Stimulated activated CD4-positive, alpha-beta T cell treated with anti-CD3 and anti-CD28 coated beads, Interleukin-15, amount 100 ng/mL, for 1 hour (primary cell): ENCODE measurements at regions not wholly inside any gene's neighbourhood (a gene's known extent, or its start where the extent isn't known, plus 50 kb on each side); places are given as distances from the start of the nearest gene placed in this dataset.
"Not testable (repeated sequence)": the region's sequence is repeated elsewhere in the genome, so short reads cannot be mapped to it uniquely, and the experiment has no call there.

Experiments
- DNase-seq, 2 donors: peaks; one replicate each; pipeline ENCODE4 v3.0.0-alpha.2; 2020; ENCODE audit warnings: low read depth in 1 of 2, low spot score in 1 of 2

DNA sequence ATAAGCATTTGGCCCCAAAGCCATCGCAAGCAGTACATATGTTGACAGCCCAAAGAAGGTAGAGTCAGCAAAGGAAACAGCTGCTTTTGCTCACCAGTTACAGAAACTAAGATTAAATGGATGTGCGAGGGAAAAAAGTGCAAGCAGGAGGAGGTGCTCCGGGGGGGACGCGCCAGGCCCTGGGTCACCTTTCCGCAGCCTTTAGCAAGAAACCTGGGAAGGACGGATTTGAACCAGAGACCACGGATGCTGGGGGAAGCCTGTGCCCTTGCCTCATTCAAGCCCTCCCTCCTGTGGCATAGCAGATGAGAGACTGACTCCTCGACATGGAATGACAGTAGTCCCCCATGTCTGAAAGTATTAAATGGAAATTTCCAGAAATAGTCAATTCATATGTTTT, 405.6 kb upstream of the PRKCQ start:
- no peak for DNase-seq

DNA sequence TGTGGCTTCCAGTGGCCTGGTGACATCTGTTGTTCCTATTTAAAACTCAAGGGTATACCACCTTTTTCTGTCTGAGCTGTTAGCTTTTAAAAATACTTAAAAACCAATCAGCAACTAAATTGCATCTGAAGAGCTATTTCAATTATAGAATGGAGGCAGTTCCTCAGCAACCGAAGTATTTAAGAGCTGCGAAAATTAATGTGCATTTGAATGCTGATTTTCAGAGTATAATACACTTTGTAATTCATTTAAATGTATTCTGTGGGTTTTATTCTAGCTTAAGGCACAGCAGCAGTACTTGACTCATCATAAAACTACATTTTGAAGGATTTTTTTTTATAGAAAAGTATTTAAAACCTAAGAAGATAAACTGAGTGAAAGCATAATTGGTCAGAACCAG, 404.9 kb upstream of the PRKCQ start:
- no peak for DNase-seq

DNA sequence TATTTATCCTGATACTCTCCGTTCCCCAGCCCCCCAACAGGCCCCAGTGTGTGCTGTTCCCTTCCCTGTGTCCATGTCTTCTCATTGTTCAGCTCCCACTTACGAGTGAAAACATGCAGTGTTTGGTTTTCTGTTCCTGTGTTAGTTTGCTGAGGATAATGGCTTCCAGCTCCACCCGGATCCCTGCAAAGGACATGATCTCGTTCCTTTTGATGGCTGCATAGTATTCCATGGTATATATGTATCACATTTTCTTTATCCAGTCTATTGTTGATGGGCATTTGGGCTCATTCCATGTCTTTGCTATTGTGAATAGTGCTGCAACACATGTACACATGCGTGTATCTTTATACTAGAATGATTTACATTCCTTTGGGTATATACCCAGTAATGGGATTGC, 403.9 kb upstream of the PRKCQ start:
- DNase-seq: not testable (repeated sequence)

DNA sequence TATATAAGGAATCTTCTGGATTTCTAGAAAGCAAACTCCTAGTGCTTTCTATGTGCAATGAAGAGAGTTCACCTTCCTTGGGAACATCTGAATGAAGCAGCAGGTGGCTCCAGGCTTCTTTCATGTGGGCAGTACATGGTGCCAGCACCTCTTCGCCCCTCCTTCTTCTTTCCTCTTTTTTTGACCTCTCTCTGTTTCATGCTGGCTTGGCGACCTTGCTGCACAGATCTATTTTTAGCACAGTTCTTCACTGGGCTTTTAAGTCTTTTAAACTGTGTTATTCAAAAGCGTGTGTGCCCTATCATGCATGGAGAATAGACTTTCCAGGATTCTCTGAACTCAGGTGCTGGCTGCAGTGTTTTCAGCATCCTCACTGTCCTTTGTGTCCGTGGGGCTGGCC, 400.3 kb upstream of the PRKCQ start:
- no peak for DNase-seq

DNA sequence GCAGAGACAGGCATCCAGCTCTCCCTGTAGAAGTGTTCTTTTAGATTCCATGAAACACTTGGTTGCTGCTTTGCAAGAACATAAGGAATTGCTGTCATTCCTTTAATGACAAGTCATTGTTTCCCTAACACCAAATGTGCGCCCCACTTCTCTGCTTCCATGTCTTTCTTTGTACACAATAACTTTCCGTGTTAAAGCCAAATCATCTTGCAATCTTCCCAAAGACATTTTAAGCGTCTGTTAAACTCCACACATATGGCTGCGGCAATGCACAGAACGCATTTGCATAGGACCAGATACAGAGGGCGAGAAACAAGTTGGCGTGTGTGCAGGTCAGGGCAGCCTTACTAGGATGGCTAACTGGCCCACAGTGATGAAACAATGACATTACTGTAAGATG, 399.3 kb upstream of the PRKCQ start:
- DNase-seq: no peak

DNA sequence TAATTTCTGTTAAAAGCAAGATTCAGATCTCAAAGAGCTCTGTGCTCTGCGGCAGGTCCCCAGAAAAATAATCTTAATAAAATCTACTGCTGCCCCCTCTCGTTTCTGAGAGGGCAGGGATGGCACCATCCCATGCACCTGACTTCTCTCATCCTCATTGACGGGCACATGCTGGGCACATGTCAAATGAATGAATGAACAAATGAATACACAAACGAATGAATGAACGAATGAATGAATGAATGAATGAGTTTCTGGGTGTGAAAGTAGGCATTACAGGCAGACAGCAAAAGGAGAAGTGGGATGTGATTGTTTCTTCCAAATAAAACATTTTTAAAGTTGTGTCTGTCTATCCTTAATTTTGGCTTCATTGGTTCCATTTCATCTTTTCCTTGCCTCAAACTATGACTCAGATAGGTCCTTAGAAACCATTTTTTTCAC, 398.1 kb upstream of the PRKCQ start:
- no peak for DNase-seq

DNA sequence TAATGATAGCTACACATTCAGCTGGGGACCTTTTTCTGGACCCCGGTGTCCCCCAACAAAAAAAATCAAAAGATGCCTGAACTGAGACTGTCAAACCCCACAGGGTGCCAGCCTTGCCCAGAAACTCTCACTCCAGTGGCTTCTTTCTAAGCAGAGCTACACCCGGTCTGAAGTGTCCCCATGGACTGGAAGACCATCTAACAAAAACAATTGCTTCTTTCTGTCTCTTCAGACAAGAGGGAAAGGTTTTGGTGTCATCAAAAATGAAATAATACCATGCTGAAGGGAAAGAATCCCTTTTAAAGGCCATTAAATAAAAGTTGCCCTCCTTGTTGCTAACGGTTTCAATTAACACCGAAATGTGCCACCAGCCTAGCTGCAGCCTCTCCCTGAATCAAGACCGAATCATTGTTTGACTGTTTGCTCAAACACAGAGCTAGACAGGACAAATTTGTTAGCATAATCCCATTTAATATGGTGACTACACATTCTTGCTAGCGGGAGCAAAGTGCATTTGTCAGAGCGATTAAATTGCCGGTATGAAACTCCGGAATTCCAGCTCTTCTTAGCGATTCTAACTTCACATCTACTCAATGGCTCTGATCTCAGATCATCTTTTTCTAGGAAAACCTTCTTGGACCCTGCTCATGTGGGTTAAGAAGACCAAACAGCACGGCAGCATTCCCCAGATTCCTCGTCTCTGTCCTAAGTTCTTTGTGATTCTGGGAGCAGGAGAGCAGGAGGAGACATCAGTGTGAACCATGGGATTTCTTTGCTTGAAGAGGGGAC, 397.5 kb upstream of the PRKCQ start:
- DNase-seq: no peak

DNA sequence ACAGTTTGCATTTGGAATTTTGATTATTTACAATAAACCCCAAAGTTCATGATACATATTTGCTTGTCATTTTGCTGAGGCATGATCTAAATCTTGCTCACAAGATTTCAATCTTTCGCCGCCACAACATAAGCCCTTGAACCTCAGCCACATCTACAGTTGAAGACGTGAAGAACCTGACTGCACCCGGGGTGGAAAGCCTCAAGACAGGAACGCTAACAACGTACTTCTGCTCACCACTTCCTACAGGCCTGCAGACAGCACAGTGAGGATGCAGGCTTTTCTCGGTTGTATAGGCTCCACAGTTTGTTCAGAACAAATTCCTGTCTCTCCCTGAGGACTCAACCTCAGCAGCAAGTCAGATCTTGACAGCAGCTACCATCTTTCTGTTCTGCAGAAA, 393.8 kb upstream of the PRKCQ start:
- no peak for DNase-seq

DNA sequence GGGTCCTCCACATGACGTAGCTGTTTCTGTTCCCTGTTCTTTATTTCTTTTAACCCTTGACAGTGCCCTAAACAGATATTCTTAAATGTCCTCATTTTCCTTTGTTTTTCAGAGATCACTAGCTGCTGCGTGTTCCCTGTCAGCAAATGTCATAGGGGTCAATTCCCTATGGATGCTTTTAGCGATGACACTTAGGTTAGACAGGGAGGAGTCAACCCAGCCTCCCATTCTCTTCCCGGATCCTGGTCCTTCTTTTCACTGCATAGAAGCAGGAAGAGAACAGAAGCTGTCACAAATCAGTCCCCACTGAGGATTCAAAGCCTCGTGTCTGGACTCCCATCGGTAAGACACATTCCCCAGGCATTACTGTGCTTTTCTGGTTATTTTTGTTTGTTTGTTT, 392.1 kb upstream of the PRKCQ start:
- no peak for DNase-seq

DNA sequence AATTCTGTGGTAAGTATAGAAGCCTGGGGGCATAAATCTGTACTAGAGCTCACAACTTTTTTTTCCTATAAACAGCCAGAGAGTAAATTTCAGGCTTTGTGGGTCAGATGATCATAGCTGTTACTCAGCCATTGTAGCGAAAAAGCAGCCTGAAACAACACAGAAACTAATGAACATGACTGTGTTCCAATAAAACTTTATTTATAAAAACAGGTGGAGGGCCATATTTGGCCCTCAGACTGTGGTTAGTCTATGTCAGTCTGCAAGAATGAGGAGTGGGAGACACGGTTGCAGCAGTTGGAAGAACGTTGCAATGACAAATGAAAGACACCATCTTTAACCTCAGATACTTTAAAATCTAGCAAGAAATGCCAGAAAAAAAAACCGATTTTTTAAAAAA, 389.6 kb upstream of the PRKCQ start:
- DNase-seq: no peak

DNA sequence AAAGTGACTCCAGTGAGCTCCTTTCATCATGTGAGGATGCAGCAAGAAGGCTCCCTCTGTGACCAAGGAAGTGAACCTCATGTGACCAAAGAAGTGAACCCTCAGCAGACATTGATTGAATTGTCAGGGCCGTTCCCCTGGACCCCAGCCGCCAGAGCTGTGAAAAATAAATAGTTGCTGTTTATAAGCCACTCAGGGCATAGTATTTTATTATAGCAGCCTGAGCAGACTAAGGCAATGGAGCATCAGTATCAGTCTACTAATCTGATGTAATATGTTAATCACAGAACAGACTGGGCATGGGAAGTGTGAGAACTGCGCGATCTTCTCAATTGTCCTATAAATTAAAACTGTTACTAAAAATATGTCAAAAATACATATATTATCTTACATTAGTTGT, 384.5 kb upstream of the PRKCQ start:
- DNase-seq: no peak

DNA sequence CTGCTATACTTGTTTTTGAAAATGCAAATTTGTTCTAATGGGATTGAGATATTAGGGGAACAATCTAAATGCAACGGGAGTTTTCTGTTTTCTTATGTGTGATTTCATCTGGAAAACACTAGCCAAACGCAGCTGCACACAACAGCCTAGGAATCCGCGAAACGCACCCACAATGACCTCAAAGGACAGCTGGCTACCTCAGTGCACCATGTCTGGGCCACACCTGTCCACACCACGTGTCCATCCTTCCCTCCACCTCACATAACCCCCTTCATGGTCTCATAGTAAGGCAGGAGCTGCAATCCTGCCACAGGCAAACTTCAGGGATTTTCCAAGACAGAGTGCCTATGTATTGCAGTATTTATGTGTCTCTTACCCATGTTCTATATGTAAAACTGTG, 382.5 kb upstream of the PRKCQ start:
- DNase-seq: no peak

DNA sequence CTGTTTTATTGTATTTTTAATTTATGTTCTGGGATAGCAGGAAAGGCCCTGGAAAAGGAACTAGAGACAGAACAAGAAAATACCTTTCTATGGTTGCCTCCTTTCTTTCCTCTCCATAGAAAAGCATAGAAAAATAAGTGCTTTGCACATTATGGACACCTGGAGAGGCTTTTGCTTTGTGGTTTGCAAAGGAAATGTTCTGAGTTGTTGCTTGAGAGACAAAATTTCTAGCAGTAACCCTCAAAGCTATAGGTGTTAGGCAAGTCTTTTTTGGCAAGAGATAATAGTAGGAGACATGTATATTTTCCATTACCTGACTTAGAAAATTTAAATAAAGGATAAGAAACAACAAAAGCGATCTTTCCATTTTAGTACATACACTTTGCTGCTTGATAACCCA, 378.6 kb upstream of the PRKCQ start:
- no peak for DNase-seq

DNA sequence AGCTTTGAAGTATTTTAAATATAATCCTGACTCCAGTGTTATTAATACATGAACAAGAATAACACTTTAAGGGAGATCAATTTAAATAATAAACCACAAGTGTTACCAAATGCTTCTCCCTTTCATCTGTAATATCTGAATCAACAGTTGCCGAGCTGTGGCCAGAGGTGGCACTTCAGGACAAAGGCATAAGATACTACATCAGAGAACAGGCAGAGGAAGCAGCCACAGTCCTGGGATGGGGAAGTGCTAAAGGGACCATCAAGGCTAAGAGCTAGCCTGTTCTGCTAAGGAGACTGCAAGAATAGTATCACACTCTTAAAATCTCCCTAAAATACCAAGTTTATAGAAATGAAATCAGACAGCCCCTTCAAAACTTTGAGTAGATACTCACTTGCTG, 378.2 kb upstream of the PRKCQ start:
- DNase-seq: no peak

DNA sequence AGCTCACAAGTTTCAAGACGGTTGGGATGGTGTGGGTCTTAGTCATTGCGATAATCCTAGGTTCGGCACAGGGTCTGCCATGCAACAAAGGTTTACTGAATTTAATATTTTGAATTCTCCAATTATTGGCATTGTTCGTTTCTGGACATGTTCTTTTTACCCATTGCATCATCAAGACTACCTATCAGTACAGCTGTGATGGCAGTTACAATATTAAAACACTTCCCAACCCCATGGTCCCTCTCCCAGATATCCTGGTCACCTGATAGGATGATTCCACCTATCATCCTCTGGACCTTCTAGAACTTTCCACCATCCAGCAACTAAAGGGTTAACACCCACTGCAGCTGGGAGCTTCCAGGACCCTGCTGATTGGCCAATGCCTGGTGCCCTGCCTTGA, 377.8 kb upstream of the PRKCQ start:
- DNase-seq: no peak

DNA sequence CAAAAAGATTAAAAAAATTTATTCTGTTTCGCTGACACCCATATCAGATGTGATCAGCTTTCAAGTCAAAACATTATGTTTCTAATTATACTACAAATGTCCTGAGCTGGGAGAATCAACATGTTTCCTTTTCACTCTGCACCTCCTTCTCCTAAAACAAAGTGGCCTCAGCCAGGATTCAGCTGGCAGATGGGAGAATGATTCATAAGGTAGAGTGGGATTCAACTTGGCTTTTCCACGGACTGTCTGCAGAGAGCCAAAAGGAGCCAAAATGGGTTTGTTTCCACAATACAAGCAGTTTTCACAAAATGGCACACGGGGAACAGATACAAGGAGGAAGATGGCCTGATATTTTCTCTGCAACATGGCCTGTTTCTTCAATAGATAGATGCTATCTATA, 376.5 kb upstream of the PRKCQ start:
- DNase-seq: no peak

DNA sequence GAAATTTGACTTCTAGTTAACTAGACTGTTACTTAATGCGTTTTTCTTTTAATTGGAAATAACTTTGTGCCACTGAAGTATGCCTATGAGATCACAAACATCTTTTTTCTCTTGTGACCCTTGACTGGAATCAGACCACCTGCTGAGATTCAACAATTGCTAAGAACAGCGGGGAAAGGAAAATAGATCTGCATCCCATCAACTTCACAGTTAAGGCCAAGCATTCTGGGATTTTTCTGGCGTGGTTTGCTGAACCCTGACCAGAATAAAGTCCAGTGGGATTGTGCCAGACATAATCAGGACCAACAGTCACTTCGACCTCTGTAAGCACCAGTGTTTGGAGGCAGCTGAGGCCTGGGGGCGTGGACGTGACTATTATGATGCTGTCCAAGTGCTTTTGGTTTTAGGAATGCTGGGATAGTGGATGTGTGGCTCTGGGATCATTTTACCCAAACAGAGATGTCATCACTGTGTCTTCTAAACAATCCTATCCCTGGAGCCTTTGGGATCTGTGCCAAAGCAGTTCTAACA, 373.3 kb upstream of the PRKCQ start:
- no peak for DNase-seq

DNA sequence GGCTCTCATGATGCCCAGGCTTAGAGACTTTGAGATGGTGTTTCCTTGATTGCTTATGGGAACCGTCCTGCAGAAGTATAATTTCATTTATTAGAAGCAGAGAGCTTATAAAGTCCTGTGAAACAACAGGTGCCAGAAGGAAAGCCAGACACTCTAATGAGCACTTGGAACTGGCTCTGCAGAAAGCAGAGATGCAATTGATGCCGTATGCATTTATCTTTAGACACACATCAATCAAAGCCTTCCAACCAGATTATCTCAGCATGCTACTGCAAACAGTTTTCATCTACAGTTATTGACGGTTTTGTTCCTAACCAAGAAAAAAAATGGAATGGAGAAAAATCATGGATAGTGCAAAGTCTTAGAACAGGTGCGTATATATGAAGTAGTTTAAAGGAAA, 371.7 kb upstream of the PRKCQ start:
- no peak for DNase-seq

DNA sequence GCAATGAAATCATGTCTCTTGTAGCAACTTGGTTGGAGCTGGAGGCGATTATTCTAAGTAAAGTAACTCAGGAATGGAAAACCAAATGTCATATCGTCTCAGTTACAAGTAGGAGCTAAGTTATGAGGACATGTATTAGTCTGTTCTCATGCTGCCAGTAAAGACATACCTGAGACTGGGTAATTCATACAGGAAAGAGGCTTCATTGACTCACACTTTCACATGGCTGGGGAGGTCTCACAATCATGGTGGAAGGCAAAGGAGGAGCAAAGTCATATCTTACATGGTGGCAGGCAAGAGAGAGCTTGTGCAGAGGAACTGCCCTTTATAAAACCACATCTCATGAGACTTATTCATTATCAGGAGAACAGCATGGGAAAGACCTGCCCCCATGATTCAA, 370.1 kb upstream of the PRKCQ start:
- DNase-seq: no peak

DNA sequence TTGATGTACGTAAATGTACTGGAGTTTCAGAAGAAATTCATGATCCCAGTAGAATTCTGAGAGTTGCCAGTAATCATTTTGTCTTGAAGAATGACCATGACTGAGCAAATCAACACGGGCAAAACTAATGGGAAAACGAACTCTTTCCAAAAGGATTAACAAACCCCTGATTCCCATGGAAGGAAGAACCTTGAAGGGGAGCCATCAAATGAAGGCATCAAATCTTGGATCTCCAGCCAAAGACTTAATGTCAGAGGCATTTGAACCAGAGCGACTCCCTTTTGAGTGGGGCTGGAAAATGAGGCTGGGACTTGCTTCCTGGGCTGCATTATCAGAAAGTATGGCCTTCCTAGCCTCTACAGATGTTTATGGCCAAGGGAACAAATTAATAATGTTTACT, 364.4 kb upstream of the PRKCQ start:
- no peak for DNase-seq

DNA sequence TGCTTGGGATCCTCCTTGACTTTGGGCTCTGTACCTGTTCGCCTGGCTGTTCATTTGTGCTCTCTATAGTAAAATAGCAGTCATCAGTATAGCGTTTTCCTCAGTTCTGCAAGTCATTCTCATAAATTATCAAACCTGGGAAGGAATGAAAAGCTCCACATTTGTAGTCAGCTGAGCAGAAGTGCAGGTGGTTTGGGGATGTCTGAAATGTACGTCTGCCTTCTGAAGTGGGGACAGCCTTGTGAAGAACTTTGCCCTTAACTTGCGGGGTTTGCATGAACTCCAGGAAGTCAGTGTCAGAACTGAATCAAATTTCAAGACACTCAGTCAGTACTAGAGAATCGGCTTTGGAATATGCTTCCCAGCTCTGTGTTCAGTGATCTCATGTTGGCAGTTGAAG, 358.3 kb upstream of the PRKCQ start:
- no peak for DNase-seq

DNA sequence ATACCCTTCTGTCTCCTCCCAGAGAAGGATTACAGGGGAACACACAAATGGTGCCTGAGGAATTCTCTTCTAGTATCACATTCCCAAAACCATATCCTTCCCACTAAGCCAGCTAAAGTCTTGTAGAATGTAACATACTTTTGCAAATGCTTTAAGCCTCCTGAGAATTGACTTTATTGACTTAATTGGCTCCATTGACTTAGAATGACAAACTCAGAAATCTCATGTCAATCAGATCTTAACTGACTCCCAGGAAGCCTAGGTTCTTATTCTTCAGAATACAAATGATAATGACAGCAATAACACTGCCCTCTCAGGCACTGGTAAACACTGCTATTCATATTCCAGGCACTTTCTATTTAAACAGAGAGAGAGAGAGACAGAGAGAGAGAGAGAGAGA, 356.9 kb upstream of the PRKCQ start:
- DNase-seq: no peak

DNA sequence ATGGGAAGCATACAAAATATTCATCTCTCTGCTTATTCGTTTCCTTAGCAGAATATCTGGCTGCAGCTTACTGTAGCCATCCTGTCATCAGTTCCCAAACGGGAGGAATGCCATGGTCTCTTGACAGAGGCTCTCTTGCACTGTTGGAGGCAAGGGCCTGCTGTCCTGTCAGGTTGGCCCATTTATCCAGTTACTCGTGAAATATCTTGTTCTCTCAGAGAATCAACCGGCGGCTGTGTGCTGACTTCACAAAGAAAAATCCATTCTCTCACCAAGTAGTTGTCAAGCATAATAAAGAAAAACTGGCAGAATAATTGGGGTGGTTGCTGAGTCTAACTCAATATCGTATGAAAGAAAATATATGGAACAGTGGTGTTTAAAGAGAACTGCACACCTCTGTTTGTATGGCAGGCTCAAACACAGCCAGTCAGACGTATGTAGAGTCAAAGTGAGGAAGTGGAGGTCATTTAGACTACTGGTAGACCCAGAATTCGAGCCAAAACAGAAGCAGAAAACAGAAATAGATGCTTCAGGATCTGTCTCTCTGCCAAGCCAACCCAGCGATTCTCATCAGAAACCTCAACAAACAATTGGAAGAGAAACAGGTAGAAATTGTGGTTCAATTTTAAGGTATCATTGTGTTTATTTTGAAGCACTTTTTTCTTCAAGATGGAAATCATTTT, 349.2 kb upstream of the PRKCQ start:
- DNase-seq: no peak
